ENCODE measurements at regions not wholly inside any gene's neighbourhood (a gene's known extent, or its start where the extent isn't known, plus 50 kb on each side); places are given as distances from the start of the nearest gene placed in this dataset.

- Mint-ChIP-seq H3K4me3 (ENCODE audit: unreplicated experiment) (no peak overlapping the region), H3K27me3 (ENCODE audit: low read depth, unreplicated experiment) (no peaks in the 10 kb centered on the region), H3K4me1 (ENCODE audit: low read depth, unreplicated experiment) (peaks cover 8% of the 10 kb centered on the region), H3K36me3 (ENCODE audit: low read depth, unreplicated experiment) (no peaks in the 10 kb centered on the region), H3K9me3 (ENCODE audit: unreplicated experiment) (peaks cover 2% of the 10 kb centered on the region), H3K27ac (ENCODE audit: unreplicated experiment) (no peak overlapping the region)
- no peaks in the 10 kb centered on the region for H4K20me1 ChIP-seq (ENCODE audit: insufficient read depth, low read length)
- no peaks in the 10 kb centered on the region for H3K79me2 ChIP-seq (ENCODE audit: insufficient read depth, low read length)
- no peaks in the 10 kb centered on the region for H3K4me1 ChIP-seq (ENCODE audit: insufficient read depth, low read length)
- no peaks in the 10 kb centered on the region for H3K36me3 ChIP-seq (ENCODE audit: insufficient read depth, low read length)
- no peak overlapping the region for H3K4me2 ChIP-seq (ENCODE audit: low read length)
- H2AFZ ChIP-seq (ENCODE audit: low read depth, low read length) = no peak overlapping the region
- H3K9ac ChIP-seq (ENCODE audit: low read length) = no peak overlapping the region
- no peak overlapping the region for H3K4me3 ChIP-seq (ENCODE audit: insufficient read depth, low read depth, low read length)
- H3K27ac ChIP-seq (ENCODE audit: low read depth, low read length) = no peak overlapping the region
- FAIRE-seq = no peak
- DNase-seq (ENCODE audit: low read depth) = no peak
- H3K9me3 ChIP-seq (ENCODE audit: insufficient read depth, low read depth, low read length) = no peaks in the 10 kb centered on the region
- H3K27me3 ChIP-seq (ENCODE audit: insufficient read depth, low read length) = no peaks in the 10 kb centered on the region
- TF ChIP-seq, protein P1, sequence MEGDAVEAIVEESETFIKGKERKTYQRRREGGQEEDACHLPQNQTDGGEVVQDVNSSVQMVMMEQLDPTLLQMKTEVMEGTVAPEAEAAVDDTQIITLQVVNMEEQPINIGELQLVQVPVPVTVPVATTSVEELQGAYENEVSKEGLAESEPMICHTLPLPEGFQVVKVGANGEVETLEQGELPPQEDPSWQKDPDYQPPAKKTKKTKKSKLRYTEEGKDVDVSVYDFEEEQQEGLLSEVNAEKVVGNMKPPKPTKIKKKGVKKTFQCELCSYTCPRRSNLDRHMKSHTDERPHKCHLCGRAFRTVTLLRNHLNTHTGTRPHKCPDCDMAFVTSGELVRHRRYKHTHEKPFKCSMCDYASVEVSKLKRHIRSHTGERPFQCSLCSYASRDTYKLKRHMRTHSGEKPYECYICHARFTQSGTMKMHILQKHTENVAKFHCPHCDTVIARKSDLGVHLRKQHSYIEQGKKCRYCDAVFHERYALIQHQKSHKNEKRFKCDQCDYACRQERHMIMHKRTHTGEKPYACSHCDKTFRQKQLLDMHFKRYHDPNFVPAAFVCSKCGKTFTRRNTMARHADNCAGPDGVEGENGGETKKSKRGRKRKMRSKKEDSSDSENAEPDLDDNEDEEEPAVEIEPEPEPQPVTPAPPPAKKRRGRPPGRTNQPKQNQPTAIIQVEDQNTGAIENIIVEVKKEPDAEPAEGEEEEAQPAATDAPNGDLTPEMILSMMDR (IDR thresholded peaks at IDR 0.05; ENCODE audit: insufficient read depth, low read depth, low read length) = no peak
- no peak for TF ChIP-seq EZH2 (IDR thresholded peaks at IDR 0.05; ENCODE audit: insufficient read depth, low read length)
Observed at GRCh38 chr18:41737218-41737617, 217.8 kb upstream of the PIK3C3 start.

GRCh38 chr18:41734917-41735316, 220.1 kb upstream of the PIK3C3 start:
- H3K36me3 ChIP-seq (ENCODE audit: insufficient read depth, low read length) = no peaks in the 10 kb centered on the region
- no peak overlapping the region for H3K4me3 ChIP-seq (ENCODE audit: insufficient read depth, low read depth, low read length)
- TF ChIP-seq, protein P1 (IDR thresholded peaks at IDR 0.05; ENCODE audit: insufficient read depth, low read depth, low read length) = no peak
- TF ChIP-seq EZH2 (IDR thresholded peaks at IDR 0.05; ENCODE audit: insufficient read depth, low read length) = no peak
- DNase-seq (ENCODE audit: low read depth) = no peak
- Mint-ChIP-seq H3K4me1 (ENCODE audit: low read depth, unreplicated experiment) (peaks cover 12% of the 10 kb centered on the region), H3K4me3 (ENCODE audit: unreplicated experiment) (no peak overlapping the region), H3K9me3 (ENCODE audit: unreplicated experiment) (peaks cover 2% of the 10 kb centered on the region), H3K27ac (ENCODE audit: unreplicated experiment) (no peak overlapping the region), H3K27me3 (ENCODE audit: low read depth, unreplicated experiment) (no peaks in the 10 kb centered on the region), H3K36me3 (ENCODE audit: low read depth, unreplicated experiment) (no peaks in the 10 kb centered on the region)
- no peak overlapping the region for H3K9ac ChIP-seq (ENCODE audit: low read length)
- H2AFZ ChIP-seq (ENCODE audit: low read depth, low read length) = no peak overlapping the region
- H3K4me2 ChIP-seq (ENCODE audit: low read length) = no peak overlapping the region
- no peaks in the 10 kb centered on the region for H4K20me1 ChIP-seq (ENCODE audit: insufficient read depth, low read length)
- H3K79me2 ChIP-seq (ENCODE audit: insufficient read depth, low read length) = no peaks in the 10 kb centered on the region
- H3K27ac ChIP-seq (ENCODE audit: low read depth, low read length) = no peak overlapping the region
- no peaks in the 10 kb centered on the region for H3K27me3 ChIP-seq (ENCODE audit: insufficient read depth, low read length)
- H3K9me3 ChIP-seq (ENCODE audit: insufficient read depth, low read depth, low read length) = no peaks in the 10 kb centered on the region
- no peak for FAIRE-seq
- H3K4me1 ChIP-seq (ENCODE audit: insufficient read depth, low read length) = no peaks in the 10 kb centered on the region

DNA sequence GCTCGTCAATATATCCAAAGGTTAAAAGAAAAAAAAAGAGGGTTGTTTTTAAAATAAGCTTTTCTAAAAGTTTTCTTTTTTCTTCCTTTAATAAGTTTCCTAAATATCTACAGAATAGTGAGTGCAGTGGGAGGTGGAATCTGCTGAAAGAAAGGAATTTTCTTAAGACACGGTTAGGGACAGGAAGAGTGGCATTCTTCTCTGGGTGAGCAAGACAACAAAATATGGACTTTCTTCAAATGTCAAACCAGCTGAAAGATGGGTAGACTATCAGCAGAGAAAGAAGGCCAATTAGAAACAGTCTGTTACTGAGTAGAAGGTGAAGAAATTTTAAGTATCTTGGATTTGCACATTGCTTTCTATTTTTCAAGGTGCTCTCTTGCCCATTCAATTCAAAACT, 222.7 kb upstream of the PIK3C3 start:
- Mint-ChIP-seq H3K36me3 (ENCODE audit: low read depth, unreplicated experiment) (no peaks in the 10 kb centered on the region), H3K27ac (ENCODE audit: unreplicated experiment) (no peak overlapping the region), H3K4me1 (ENCODE audit: low read depth, unreplicated experiment) (peaks cover 12% of the 10 kb centered on the region), H3K27me3 (ENCODE audit: low read depth, unreplicated experiment) (no peaks in the 10 kb centered on the region), H3K9me3 (ENCODE audit: unreplicated experiment) (no peaks in the 10 kb centered on the region), H3K4me3 (ENCODE audit: unreplicated experiment) (no peak overlapping the region)
- DNase-seq (ENCODE audit: low read depth) (no peak), FAIRE-seq (no peak)
- no peak overlapping the region for H3K4me3 ChIP-seq (ENCODE audit: insufficient read depth, low read depth, low read length)
- H3K4me2 ChIP-seq (ENCODE audit: low read length) = no peak overlapping the region
- no peaks in the 10 kb centered on the region for H3K36me3 ChIP-seq (ENCODE audit: insufficient read depth, low read length)
- no peaks in the 10 kb centered on the region for H3K9me3 ChIP-seq (ENCODE audit: insufficient read depth, low read depth, low read length)
- no peak for TF ChIP-seq EZH2 (IDR thresholded peaks at IDR 0.05; ENCODE audit: insufficient read depth, low read length)
- TF ChIP-seq, protein P1 (IDR thresholded peaks at IDR 0.05; ENCODE audit: insufficient read depth, low read depth, low read length) = no peak
- no peak overlapping the region for H3K9ac ChIP-seq (ENCODE audit: low read length)
- H3K27me3 ChIP-seq (ENCODE audit: insufficient read depth, low read length) = no peaks in the 10 kb centered on the region
- no peaks in the 10 kb centered on the region for H3K79me2 ChIP-seq (ENCODE audit: insufficient read depth, low read length)
- H3K27ac ChIP-seq (ENCODE audit: low read depth, low read length) = no peak overlapping the region
- no peaks in the 10 kb centered on the region for H4K20me1 ChIP-seq (ENCODE audit: insufficient read depth, low read length)
- no peak overlapping the region for H2AFZ ChIP-seq (ENCODE audit: low read depth, low read length)
- no peaks in the 10 kb centered on the region for H3K4me1 ChIP-seq (ENCODE audit: insufficient read depth, low read length)
